Esophagus muscularis mucosa (tissue), 4 donors: ENCODE measurements at regions not wholly inside any gene's neighbourhood (a gene's known extent, or its start where the extent isn't known, plus 50 kb on each side); places are given as distances from the start of the nearest gene placed in this dataset.

Experiments used
- EP300 ChIP-seq: sonication (generic); formaldehyde crosslinking; IDR thresholded peaks from one replicate; pipeline ENCODE4 v1.6.1; 2017; ENCODE audit warnings: antibody characterized with exemption
- POLR2A ChIP-seq: fragments of 450-650 bp; IDR thresholded peaks from one replicate; pipeline ENCODE4 v1.6.1; 2017; ENCODE audit warnings: antibody characterized with exemption, moderate library complexity, mild to moderate bottlenecking, low read depth
- POLR2AphosphoS5 ChIP-seq, 2 donors: sonication (generic); formaldehyde crosslinking; IDR thresholded peaks; one replicate each; pipeline ENCODE4 v1.6.1; 2017; ENCODE audit warnings: antibody characterized with exemption in 2 of 2
- TF ChIP-seq, protein P1 (sequence below), 3 experiments: fragments of 200-600 bp in 2 of 3; fragments of 450-650 bp in 1 of 3; sonication (generic) in 2 of 3; IDR thresholded peaks; one replicate each; pipeline ENCODE4 v1.5.1; 2017 to 2019; ENCODE audit warnings: antibody characterized with exemption in 3 of 3, mild to moderate bottlenecking in 2 of 3, moderate library complexity in 1 of 3

DNA sequence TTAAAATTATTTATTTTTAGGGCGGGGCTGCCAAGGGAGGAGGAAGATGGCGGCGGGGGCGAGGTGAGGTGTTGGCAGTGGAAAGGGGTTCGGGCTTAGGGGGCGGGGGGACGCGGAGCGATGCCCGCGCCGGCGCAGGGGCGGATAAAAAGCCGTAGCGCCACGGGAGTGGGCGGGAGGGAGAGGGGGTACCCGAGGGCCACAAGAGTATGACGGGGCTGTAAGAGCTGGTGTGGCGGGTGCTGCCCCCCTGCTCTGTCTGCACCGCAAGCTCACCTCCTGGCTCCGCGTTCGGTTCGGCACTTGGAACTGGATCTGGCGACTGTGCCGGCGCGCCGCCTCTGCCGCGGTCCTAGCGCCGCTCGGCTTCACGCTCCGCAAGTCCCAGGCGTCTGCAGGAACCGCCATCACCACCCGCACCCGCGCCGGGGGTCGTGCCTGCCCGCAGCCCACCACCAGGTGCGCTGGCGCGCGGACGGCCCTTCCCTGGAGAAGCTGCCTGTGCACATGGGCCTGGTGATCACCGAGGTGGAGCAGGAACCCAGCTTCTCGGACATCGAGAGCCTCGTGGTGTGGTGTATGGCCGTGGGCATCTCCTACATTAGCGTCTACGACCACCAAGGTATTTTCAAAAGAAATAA, 265.2 kb upstream of the SGCG start:
- TF ChIP-seq, protein P1, sequence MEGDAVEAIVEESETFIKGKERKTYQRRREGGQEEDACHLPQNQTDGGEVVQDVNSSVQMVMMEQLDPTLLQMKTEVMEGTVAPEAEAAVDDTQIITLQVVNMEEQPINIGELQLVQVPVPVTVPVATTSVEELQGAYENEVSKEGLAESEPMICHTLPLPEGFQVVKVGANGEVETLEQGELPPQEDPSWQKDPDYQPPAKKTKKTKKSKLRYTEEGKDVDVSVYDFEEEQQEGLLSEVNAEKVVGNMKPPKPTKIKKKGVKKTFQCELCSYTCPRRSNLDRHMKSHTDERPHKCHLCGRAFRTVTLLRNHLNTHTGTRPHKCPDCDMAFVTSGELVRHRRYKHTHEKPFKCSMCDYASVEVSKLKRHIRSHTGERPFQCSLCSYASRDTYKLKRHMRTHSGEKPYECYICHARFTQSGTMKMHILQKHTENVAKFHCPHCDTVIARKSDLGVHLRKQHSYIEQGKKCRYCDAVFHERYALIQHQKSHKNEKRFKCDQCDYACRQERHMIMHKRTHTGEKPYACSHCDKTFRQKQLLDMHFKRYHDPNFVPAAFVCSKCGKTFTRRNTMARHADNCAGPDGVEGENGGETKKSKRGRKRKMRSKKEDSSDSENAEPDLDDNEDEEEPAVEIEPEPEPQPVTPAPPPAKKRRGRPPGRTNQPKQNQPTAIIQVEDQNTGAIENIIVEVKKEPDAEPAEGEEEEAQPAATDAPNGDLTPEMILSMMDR (IDR thresholded peaks at IDR 0.05), result no peak
- TF ChIP-seq POLR2A (no peak), EP300 (no peak), POLR2AphosphoS5 (IDR thresholded peaks at IDR 0.05) (peak in 1 of 2 donors; percentile 22)
